SIG-M5 treated with dmso at 0.1 percent for 504 hours (cell line): ENCODE measurements at regions not wholly inside any gene's neighbourhood (a gene's known extent, or its start where the extent isn't known, plus 50 kb on each side); places are given as distances from the start of the nearest gene placed in this dataset.
"Not testable (repeated sequence)": the region's sequence is repeated elsewhere in the genome, so short reads cannot be mapped to it uniquely, and the experiment has no call there.

Source experiments
- DNase-seq: peaks from one replicate; lab custom pipeline; 2025; ENCODE audit not compliant: unreplicated experiment; lab: John Stamatoyannopoulos, UW

- DNase-seq: no peak
Observed at GRCh38 chr18:66440433-66440832, 163.5 kb downstream of the CDH19 start.

GRCh38 chr18:66439670-66440069 is 164.2 kb downstream of the CDH19 start:
- no peak for DNase-seq

GRCh38 chr18:66438711-66439536 is 165.0 kb downstream of the CDH19 start:
- DNase-seq: no peak

- DNase-seq: no peak
Observed at GRCh38 chr18:66432636-66433035, 171.3 kb downstream of the CDH19 start.

GRCh38 chr18:66428795-66429194 is 175.1 kb downstream of the CDH19 start:
- DNase-seq: no peak

GRCh38 chr18:66419400-66419799 is 184.5 kb downstream of the CDH19 start:
- no peak for DNase-seq

- no peak for DNase-seq
Observed at GRCh38 chr18:66410692-66411091, 193.2 kb downstream of the CDH19 start.

GRCh38 chr18:66395671-66396218 is 208.1 kb downstream of the CDH19 start:
- no peak for DNase-seq

- DNase-seq: no peak
Observed at GRCh38 chr18:66393463-66393862, 210.4 kb downstream of the CDH19 start.

GRCh38 chr18:66377291-66377690 is 226.6 kb downstream of the CDH19 start:
- no peak for DNase-seq

- DNase-seq: not testable (repeated sequence)
Observed at GRCh38 chr18:66375391-66375790, 228.5 kb downstream of the CDH19 start.

- no peak for DNase-seq
Observed at GRCh38 chr18:66346833-66347588, 256.9 kb downstream of the CDH19 start.

GRCh38 chr18:66344227-66344626 is 259.7 kb downstream of the CDH19 start:
- DNase-seq: no peak

GRCh38 chr18:66342577-66342976 is 261.3 kb downstream of the CDH19 start:
- DNase-seq: no peak

- no peak for DNase-seq
Observed at GRCh38 chr18:66334534-66334933, 269.4 kb downstream of the CDH19 start.

GRCh38 chr18:66329716-66330115 is 274.2 kb downstream of the CDH19 start:
- no peak for DNase-seq

- no peak for DNase-seq
Observed at GRCh38 chr18:66328296-66328878, 275.5 kb downstream of the CDH19 start.

GRCh38 chr18:66325251-66325650 is 278.6 kb downstream of the CDH19 start:
- peak; percentile 27 for DNase-seq

GRCh38 chr18:66324616-66325015 is 279.3 kb downstream of the CDH19 start:
- no peak for DNase-seq

GRCh38 chr18:66317243-66318090 is 286.4 kb downstream of the CDH19 start:
- no peak for DNase-seq

- no peak for DNase-seq
Observed at GRCh38 chr18:66316701-66317100, 287.2 kb downstream of the CDH19 start.
